ENCODE measurements at regions not wholly inside any gene's neighbourhood (a gene's known extent, or its start where the extent isn't known, plus 50 kb on each side); places are given as distances from the start of the nearest gene placed in this dataset.

DNA sequence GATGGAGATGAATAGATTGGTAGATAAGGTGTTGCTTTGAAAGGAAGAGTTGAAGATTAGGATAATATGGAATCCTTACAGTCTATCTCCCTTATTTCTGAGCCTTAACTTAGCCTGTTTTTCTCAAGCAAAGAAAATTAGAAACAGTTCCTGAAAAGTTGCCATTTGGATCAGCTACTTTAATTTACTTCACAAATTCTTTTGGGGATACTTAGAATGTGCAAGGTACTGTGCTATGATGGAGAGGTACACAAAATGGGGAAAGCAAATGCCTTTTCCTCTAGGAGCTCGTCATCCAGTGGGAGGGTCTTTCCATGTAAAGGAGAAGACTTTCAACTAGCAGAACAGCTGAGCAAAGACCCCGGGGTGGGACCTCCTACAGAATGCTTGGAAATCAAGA lies 51.1 kb upstream of the SMARCA2 start:
- DNase-seq (ENCODE audit: low read depth): no peak
- TF ChIP-seq MYC (IDR thresholded peaks at IDR 0.05; ENCODE audit: low read depth, low read length) (no peak), POLR2A (IDR thresholded peaks at IDR 0.05; ENCODE audit: extremely low read depth, insufficient read length) (no peak)
- TF ChIP-seq, protein P1, sequence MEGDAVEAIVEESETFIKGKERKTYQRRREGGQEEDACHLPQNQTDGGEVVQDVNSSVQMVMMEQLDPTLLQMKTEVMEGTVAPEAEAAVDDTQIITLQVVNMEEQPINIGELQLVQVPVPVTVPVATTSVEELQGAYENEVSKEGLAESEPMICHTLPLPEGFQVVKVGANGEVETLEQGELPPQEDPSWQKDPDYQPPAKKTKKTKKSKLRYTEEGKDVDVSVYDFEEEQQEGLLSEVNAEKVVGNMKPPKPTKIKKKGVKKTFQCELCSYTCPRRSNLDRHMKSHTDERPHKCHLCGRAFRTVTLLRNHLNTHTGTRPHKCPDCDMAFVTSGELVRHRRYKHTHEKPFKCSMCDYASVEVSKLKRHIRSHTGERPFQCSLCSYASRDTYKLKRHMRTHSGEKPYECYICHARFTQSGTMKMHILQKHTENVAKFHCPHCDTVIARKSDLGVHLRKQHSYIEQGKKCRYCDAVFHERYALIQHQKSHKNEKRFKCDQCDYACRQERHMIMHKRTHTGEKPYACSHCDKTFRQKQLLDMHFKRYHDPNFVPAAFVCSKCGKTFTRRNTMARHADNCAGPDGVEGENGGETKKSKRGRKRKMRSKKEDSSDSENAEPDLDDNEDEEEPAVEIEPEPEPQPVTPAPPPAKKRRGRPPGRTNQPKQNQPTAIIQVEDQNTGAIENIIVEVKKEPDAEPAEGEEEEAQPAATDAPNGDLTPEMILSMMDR (IDR thresholded peaks at IDR 0.05; ENCODE audit: low read depth, low read length): no peak
- TF ChIP-seq, protein P2, sequence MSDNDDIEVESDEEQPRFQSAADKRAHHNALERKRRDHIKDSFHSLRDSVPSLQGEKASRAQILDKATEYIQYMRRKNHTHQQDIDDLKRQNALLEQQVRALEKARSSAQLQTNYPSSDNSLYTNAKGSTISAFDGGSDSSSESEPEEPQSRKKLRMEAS (IDR thresholded peaks at IDR 0.05; ENCODE audit: low read depth, low read length): no peak
- no peak overlapping the region for H3K4me3 ChIP-seq (ENCODE audit: low read depth, low read length)

All from NB4 (cell line).